Gastroesophageal sphincter (tissue), 3 donors: ENCODE measurements at regions not wholly inside any gene's neighbourhood (a gene's known extent, or its start where the extent isn't known, plus 50 kb on each side); places are given as distances from the start of the nearest gene placed in this dataset.

Experiments used
- POLR2A ChIP-seq, 2 donors: fragments of 450-650 bp; IDR thresholded peaks; one replicate each; pipeline ENCODE4 v1.6.1; 2017; ENCODE audit warnings: antibody characterized with exemption in 2 of 2, mild to moderate bottlenecking in 2 of 2, moderate library complexity in 1 of 2
- POLR2AphosphoS5 ChIP-seq: sonication (generic); formaldehyde crosslinking; IDR thresholded peaks from one replicate; pipeline ENCODE4 v1.6.1; 2017; ENCODE audit warnings: antibody characterized with exemption
- TF ChIP-seq, protein P1 (sequence below), 4 experiments: fragments of 200-600 bp in 2 of 4; fragments of 450-650 bp in 2 of 4; sonication (generic) in 1 of 4; IDR thresholded peaks; one replicate each; pipeline ENCODE4 v1.5.1; 2017 to 2019; ENCODE audit warnings: antibody characterized with exemption in 4 of 4, mild to moderate bottlenecking in 2 of 4, moderate library complexity in 2 of 4

DNA sequence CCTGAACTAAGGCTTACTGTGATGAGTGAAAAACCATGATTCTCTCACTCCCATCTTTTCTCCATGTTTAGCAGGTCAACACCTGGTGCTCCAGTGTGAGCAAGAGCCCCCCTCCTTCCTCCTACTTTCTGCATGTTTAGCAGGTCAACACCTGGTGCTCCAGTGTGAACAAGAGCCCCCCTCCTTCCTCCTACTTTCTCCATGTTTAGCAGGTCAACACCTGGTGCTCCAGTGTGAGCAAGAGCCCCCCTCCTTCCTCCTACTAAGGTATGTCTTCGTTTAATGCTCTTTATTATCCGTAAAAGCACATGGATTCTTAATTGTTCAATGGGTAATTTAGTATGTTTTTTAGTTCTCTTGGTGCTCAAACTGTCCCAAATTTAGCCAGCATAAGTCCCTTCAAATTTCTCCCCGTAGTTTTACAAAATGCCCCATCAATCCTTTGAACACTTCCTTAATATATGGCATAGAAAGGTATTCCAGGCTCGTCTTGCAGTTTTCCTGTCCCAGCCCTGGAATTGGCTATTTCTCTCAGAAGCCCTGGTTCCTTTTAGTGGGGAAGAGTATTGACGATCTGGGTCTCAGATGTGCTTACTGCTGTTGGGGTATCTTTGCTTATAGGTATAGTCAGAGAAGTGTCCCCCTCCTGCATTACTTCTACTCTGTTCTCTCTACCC lies 760.8 kb upstream of the TPTE start:
- TF ChIP-seq POLR2AphosphoS5 (no peak), POLR2A (IDR thresholded peaks at IDR 0.05) (no peak)
- TF ChIP-seq, protein P1, sequence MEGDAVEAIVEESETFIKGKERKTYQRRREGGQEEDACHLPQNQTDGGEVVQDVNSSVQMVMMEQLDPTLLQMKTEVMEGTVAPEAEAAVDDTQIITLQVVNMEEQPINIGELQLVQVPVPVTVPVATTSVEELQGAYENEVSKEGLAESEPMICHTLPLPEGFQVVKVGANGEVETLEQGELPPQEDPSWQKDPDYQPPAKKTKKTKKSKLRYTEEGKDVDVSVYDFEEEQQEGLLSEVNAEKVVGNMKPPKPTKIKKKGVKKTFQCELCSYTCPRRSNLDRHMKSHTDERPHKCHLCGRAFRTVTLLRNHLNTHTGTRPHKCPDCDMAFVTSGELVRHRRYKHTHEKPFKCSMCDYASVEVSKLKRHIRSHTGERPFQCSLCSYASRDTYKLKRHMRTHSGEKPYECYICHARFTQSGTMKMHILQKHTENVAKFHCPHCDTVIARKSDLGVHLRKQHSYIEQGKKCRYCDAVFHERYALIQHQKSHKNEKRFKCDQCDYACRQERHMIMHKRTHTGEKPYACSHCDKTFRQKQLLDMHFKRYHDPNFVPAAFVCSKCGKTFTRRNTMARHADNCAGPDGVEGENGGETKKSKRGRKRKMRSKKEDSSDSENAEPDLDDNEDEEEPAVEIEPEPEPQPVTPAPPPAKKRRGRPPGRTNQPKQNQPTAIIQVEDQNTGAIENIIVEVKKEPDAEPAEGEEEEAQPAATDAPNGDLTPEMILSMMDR (IDR thresholded peaks at IDR 0.05), result no peak
